Epithelial cell of prostate (primary cell): ENCODE measurements at regions not wholly inside any gene's neighbourhood (a gene's known extent, or its start where the extent isn't known, plus 50 kb on each side); places are given as distances from the start of the nearest gene placed in this dataset.
"Not testable (repeated sequence)": the region's sequence is repeated elsewhere in the genome, so short reads cannot be mapped to it uniquely, and the experiment has no call there.

Source experiments
- DNase-seq: peaks from one replicate; pipeline ENCODE4 v3.0.0-alpha.2; 2011; ENCODE audit warnings: low read depth, low spot score
- H3K27ac ChIP-seq: fragments of 450-650 bp; 2 replicates; pipeline ENCODE4 v1.5.1; 2017; ENCODE audit warnings: mild to moderate bottlenecking

- DNase-seq: no peak
- no peak overlapping the region for H3K27ac ChIP-seq
Observed at GRCh38 chr1:74818241-74818640, 85.3 kb downstream of the TYW3 start.

GRCh38 chr1:74818661-74819456, 85.9 kb downstream of the TYW3 start:
- no peak for DNase-seq
- H3K27ac ChIP-seq: no peak overlapping the region

- H3K27ac ChIP-seq: no peak overlapping the region
- no peak for DNase-seq
Observed at GRCh38 chr1:74822851-74823401, 90.0 kb downstream of the TYW3 start.

GRCh38 chr1:74824497-74825107, 91.7 kb downstream of the TYW3 start:
- no peak overlapping the region for H3K27ac ChIP-seq
- DNase-seq: no peak

- H3K27ac ChIP-seq: no peak overlapping the region
- DNase-seq: no peak
Observed at GRCh38 chr1:74830766-74831165, 97.8 kb downstream of the TYW3 start.

GRCh38 chr1:74834261-74834660, 101.3 kb downstream of the TYW3 start:
- no peak for DNase-seq
- no peak overlapping the region for H3K27ac ChIP-seq

GRCh38 chr1:74835051-74835450, 102.1 kb downstream of the TYW3 start:
- no peak for DNase-seq
- H3K27ac ChIP-seq: no peak overlapping the region

GRCh38 chr1:74842726-74843125, 109.8 kb downstream of the TYW3 start:
- H3K27ac ChIP-seq: no peak overlapping the region
- DNase-seq: no peak

- no peak for DNase-seq
- no peak overlapping the region for H3K27ac ChIP-seq
Observed at GRCh38 chr1:74847715-74848114, 114.8 kb downstream of the TYW3 start.

GRCh38 chr1:74853756-74854155, 120.8 kb downstream of the TYW3 start:
- no peak for DNase-seq
- H3K27ac ChIP-seq: no peak overlapping the region

- H3K27ac ChIP-seq: no peak overlapping the region
- DNase-seq: no peak
Observed at GRCh38 chr1:74856174-74856573, 123.2 kb downstream of the TYW3 start.

GRCh38 chr1:74857676-74858075, 124.7 kb downstream of the TYW3 start:
- H3K27ac ChIP-seq: no peak overlapping the region
- no peak for DNase-seq

- no peak for DNase-seq
- H3K27ac ChIP-seq: no peak overlapping the region
Observed at GRCh38 chr1:74858136-74858535, 125.2 kb downstream of the TYW3 start.

GRCh38 chr1:74861867-74862266, 128.9 kb downstream of the TYW3 start:
- no peak for DNase-seq
- no peak overlapping the region for H3K27ac ChIP-seq

- DNase-seq: no peak
- H3K27ac ChIP-seq: no peak overlapping the region
Observed at GRCh38 chr1:74869702-74870101, 136.8 kb downstream of the TYW3 start.

- H3K27ac ChIP-seq, DNase-seq: not testable (repeated sequence)
Observed at GRCh38 chr1:74877366-74877765, 144.4 kb downstream of the TYW3 start.

GRCh38 chr1:74895411-74895810, 162.5 kb downstream of the TYW3 start:
- no peak overlapping the region for H3K27ac ChIP-seq
- no peak for DNase-seq

- DNase-seq: no peak
- no peak overlapping the region for H3K27ac ChIP-seq
Observed at GRCh38 chr1:74908131-74908530, 175.2 kb downstream of the TYW3 start.

- no peak for DNase-seq
Observed at GRCh38 chr1:74908797-74909196, 175.8 kb downstream of the TYW3 start.

GRCh38 chr1:74913978-74914377, 181.0 kb downstream of the TYW3 start:
- no peak for DNase-seq
- no peak overlapping the region for H3K27ac ChIP-seq

More at GRCh38 chr1:74908797-74909196, 175.8 kb downstream of the TYW3 start:
- no peak overlapping the region for H3K27ac ChIP-seq

- H3K27ac ChIP-seq: no peak overlapping the region
- DNase-seq: no peak
Observed at GRCh38 chr1:74933500-74933899, 200.5 kb downstream of the TYW3 start.

- no peak overlapping the region for H3K27ac ChIP-seq
- no peak for DNase-seq
Observed at GRCh38 chr1:74935446-74935845, 198.7 kb upstream of the LHX8 start.
